ENCODE measurements at regions not wholly inside any gene's neighbourhood (a gene's known extent, or its start where the extent isn't known, plus 50 kb on each side); places are given as distances from the start of the nearest gene placed in this dataset.

DNA sequence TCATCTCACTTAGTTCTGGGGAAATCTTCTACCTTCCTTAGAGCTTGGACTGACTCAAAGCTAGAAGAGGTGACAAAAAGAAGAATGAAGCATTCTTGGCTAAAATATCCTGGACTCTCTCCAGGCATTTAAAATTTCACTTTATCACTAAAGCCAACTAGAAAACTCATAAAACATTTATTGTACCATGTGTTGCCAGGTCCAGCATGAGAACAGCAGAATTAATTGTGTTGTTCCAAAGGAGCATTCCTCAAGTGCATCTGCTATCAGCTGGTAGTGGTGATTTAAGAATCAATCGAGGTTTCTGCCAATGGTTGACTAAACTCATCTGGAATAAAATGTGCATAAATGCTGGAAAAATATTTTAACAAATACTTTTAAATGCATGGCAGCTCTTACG lies 147.3 kb upstream of the SSTR4 start:
- TF ChIP-seq, protein P1, sequence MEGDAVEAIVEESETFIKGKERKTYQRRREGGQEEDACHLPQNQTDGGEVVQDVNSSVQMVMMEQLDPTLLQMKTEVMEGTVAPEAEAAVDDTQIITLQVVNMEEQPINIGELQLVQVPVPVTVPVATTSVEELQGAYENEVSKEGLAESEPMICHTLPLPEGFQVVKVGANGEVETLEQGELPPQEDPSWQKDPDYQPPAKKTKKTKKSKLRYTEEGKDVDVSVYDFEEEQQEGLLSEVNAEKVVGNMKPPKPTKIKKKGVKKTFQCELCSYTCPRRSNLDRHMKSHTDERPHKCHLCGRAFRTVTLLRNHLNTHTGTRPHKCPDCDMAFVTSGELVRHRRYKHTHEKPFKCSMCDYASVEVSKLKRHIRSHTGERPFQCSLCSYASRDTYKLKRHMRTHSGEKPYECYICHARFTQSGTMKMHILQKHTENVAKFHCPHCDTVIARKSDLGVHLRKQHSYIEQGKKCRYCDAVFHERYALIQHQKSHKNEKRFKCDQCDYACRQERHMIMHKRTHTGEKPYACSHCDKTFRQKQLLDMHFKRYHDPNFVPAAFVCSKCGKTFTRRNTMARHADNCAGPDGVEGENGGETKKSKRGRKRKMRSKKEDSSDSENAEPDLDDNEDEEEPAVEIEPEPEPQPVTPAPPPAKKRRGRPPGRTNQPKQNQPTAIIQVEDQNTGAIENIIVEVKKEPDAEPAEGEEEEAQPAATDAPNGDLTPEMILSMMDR (IDR thresholded peaks at IDR 0.05) = no peak
- TF ChIP-seq POLR2AphosphoS5 (IDR thresholded peaks at IDR 0.05) = no peak
